ENCODE measurements at regions not wholly inside any gene's neighbourhood (a gene's known extent, or its start where the extent isn't known, plus 50 kb on each side); places are given as distances from the start of the nearest gene placed in this dataset.
A peak's percentile ranks its signal among the peaks of the same experiment; 100 is the strongest.

GRCh38 chr1:55334797-55335196 lies 119.6 kb upstream of the USP24 start:
- no peak for DNase-seq

GRCh38 chr1:55334160-55334559 lies 119.0 kb upstream of the USP24 start:
- no peak for DNase-seq

GRCh38 chr1:55333461-55333860 lies 118.3 kb upstream of the USP24 start:
- DNase-seq, result no peak

- no peak for DNase-seq
Observed at GRCh38 chr1:55331351-55331750, 116.2 kb upstream of the USP24 start.

GRCh38 chr1:55329808-55330432 lies 114.8 kb upstream of the USP24 start:
- DNase-seq, result no peak

GRCh38 chr1:55329091-55329490 lies 113.9 kb upstream of the USP24 start:
- DNase-seq, result no peak

- no peak for DNase-seq
Observed at GRCh38 chr1:55326496-55327243, 111.5 kb upstream of the USP24 start.

- no peak for DNase-seq
Observed at GRCh38 chr1:55323760-55324159, 108.6 kb upstream of the USP24 start.

GRCh38 chr1:55322842-55323241 lies 107.7 kb upstream of the USP24 start:
- DNase-seq, result no peak

- DNase-seq, result no peak
Observed at GRCh38 chr1:55321942-55322341, 106.8 kb upstream of the USP24 start.

- DNase-seq, result no peak
Observed at GRCh38 chr1:55320891-55321290, 105.7 kb upstream of the USP24 start.

- DNase-seq, result no peak
Observed at GRCh38 chr1:55318116-55318817, 103.1 kb upstream of the USP24 start.

- DNase-seq, result no peak
Observed at GRCh38 chr1:55317673-55318072, 102.5 kb upstream of the USP24 start.

GRCh38 chr1:55316947-55317662 lies 101.9 kb upstream of the USP24 start:
- DNase-seq, result no peak

GRCh38 chr1:55316502-55316901 lies 101.3 kb upstream of the USP24 start:
- no peak for DNase-seq

- DNase-seq, result no peak
Observed at GRCh38 chr1:55315552-55315951, 100.4 kb upstream of the USP24 start.

- DNase-seq, result no peak
Observed at GRCh38 chr1:55314740-55315139, 99.6 kb upstream of the USP24 start.

- no peak for DNase-seq
Observed at GRCh38 chr1:55313903-55314302, 98.7 kb upstream of the USP24 start.

- no peak for DNase-seq
Observed at GRCh38 chr1:55311979-55312378, 96.8 kb upstream of the USP24 start.

GRCh38 chr1:55311057-55311641 lies 96.0 kb upstream of the USP24 start:
- DNase-seq, result peak; percentile 49

- DNase-seq, result peak; percentile 91
Observed at GRCh38 chr1:55310505-55310971, 95.4 kb upstream of the USP24 start.

GRCh38 chr1:55309786-55310504 lies 94.8 kb upstream of the USP24 start:
- no peak for DNase-seq
